Parathyroid adenoma (tissue), 2 donors: ENCODE measurements at regions not wholly inside any gene's neighbourhood (a gene's known extent, or its start where the extent isn't known, plus 50 kb on each side); places are given as distances from the start of the nearest gene placed in this dataset.

Source experiments
- H2AFZ ChIP-seq: fragments of 300-600 bp; sonication (generic); one replicate; pipeline ENCODE4 v1.7.0; 2017; ENCODE audit warnings: antibody characterized with exemption, mild to moderate bottlenecking
- H3K27ac ChIP-seq: fragments of 300-600 bp; sonication (generic); one replicate; pipeline ENCODE4 v1.7.0; 2017
- H3K27me3 ChIP-seq: fragments of 300-600 bp; sonication (generic); one replicate; pipeline ENCODE4 v1.7.0; 2017; ENCODE audit warnings: low read length; ENCODE audit not compliant: control insufficient read depth, insufficient read depth
- H3K36me3 ChIP-seq: fragments of 300-600 bp; sonication (generic); one replicate; pipeline ENCODE4 v1.7.0; 2017; ENCODE audit warnings: low read length; ENCODE audit not compliant: control insufficient read depth, insufficient read depth
- H3K4me1 ChIP-seq: fragments of 300-600 bp; sonication (generic); one replicate; pipeline ENCODE4 v1.7.0; 2017; ENCODE audit warnings: control low read depth
- H3K4me2 ChIP-seq: fragments of 300-600 bp; sonication (generic); one replicate; pipeline ENCODE4 v1.7.0; 2017; ENCODE audit warnings: low read length
- H3K4me3 ChIP-seq: fragments of 300-600 bp; sonication (generic); one replicate; pipeline ENCODE4 v1.7.0; 2017; ENCODE audit warnings: low read depth, low read length
- H3K79me2 ChIP-seq: fragments of 300-600 bp; sonication (generic); one replicate; pipeline ENCODE4 v1.7.0; 2017; ENCODE audit warnings: control low read depth
- H3K9ac ChIP-seq: fragments of 300-600 bp; sonication (generic); one replicate; pipeline ENCODE4 v1.7.0; 2017; ENCODE audit warnings: mild to moderate bottlenecking
- H3K9me3 ChIP-seq: fragments of 300-600 bp; sonication (generic); one replicate; pipeline ENCODE4 v1.7.0; 2017; ENCODE audit warnings: low read length; ENCODE audit not compliant: control insufficient read depth
- TF ChIP-seq, protein P1 (sequence below): fragments of 300-600 bp; sonication (generic); IDR thresholded peaks from one replicate; pipeline ENCODE4 v1.7.0; 2017; ENCODE audit warnings: antibody characterized with exemption, mild to moderate bottlenecking
- donor health status: primary hyperparathyroidism.

DNA sequence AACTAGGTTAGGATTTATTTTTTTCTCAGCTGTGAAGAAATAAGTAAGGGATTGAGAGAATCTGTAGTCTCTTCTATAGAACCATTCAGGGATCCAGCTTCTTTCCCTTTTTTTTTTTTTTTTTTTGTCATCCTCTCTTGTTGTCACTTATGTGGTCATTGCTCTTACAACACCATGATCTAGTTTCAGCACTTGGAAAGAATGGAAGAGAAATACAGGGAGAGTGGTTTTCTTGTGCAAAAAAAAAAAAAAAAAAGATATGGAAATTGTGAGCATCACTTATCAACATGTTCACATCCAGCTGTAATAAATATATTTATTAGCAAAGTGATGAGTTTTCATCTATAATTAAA, 599.3 kb downstream of the SLC6A15 start:
- TF ChIP-seq, protein P1, sequence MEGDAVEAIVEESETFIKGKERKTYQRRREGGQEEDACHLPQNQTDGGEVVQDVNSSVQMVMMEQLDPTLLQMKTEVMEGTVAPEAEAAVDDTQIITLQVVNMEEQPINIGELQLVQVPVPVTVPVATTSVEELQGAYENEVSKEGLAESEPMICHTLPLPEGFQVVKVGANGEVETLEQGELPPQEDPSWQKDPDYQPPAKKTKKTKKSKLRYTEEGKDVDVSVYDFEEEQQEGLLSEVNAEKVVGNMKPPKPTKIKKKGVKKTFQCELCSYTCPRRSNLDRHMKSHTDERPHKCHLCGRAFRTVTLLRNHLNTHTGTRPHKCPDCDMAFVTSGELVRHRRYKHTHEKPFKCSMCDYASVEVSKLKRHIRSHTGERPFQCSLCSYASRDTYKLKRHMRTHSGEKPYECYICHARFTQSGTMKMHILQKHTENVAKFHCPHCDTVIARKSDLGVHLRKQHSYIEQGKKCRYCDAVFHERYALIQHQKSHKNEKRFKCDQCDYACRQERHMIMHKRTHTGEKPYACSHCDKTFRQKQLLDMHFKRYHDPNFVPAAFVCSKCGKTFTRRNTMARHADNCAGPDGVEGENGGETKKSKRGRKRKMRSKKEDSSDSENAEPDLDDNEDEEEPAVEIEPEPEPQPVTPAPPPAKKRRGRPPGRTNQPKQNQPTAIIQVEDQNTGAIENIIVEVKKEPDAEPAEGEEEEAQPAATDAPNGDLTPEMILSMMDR: no peak
- H3K79me2 ChIP-seq: no peaks in the 10 kb centered on the region
- no peaks in the 10 kb centered on the region for H3K27me3 ChIP-seq
- no peak overlapping the region for H3K27ac ChIP-seq
- H3K4me3 ChIP-seq: no peak overlapping the region
- H3K36me3 ChIP-seq: no peaks in the 10 kb centered on the region
- no peak overlapping the region for H3K4me2 ChIP-seq
- no peak overlapping the region for H3K9ac ChIP-seq
- no peaks in the 10 kb centered on the region for H3K9me3 ChIP-seq
- H2AFZ ChIP-seq: no peak overlapping the region
- H3K4me1 ChIP-seq: no peaks in the 10 kb centered on the region

DNA sequence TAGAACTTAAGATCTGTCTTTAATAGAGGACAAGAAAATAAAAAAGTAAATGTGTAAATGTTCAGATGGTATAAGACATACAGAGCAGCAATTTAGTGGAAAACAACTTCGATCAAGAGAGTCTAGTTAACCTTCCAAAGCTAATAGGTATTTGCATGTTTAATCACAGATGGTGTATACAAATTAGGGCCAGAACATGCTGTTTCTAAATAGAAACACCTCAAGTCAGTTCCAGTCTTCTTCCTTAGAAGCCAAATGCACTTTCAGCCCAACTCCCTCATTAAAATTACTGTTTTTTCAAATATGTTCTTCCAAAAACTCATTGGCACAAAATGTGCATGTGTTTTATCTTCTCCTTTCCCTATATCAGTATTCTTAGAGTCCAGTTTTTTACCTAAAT, 604.4 kb downstream of the SLC6A15 start:
- Histone ChIP-seq H3K9me3 (no peaks in the 10 kb centered on the region), H3K4me3 (no peak overlapping the region), H3K4me2 (no peak overlapping the region), H3K79me2 (no peaks in the 10 kb centered on the region), H3K4me1 (no peaks in the 10 kb centered on the region), H3K36me3 (no peaks in the 10 kb centered on the region), H2AFZ (no peak overlapping the region), H3K9ac (no peak overlapping the region), H3K27ac (no peak overlapping the region), H3K27me3 (no peaks in the 10 kb centered on the region)
- TF ChIP-seq, protein P1: no peak

DNA sequence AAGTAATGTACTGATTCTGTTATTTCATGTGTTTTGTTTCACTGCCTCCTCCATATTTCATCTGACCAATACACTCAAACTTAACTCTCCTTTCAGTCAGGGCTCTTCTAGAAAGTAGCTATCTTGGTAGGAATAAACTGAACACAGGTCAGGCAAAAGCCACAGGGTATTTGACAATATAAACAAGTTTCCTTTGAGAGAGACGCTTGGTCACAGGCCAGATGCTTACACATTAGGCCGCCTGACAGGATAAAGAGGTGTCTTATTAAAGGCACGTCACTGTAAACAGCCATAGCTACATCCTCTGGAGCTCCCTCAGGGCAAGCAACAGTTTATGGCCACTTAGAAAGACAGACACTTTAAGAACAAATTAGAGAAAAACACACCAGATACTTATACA, 607.5 kb downstream of the SLC6A15 start:
- TF ChIP-seq, protein P1: no peak
- no peak overlapping the region for H2AFZ ChIP-seq
- no peaks in the 10 kb centered on the region for H3K4me1 ChIP-seq
- no peaks in the 10 kb centered on the region for H3K27me3 ChIP-seq
- H3K27ac ChIP-seq: no peak overlapping the region
- H3K4me2 ChIP-seq: no peak overlapping the region
- no peaks in the 10 kb centered on the region for H3K79me2 ChIP-seq
- no peaks in the 10 kb centered on the region for H3K9me3 ChIP-seq
- H3K4me3 ChIP-seq: no peak overlapping the region
- no peaks in the 10 kb centered on the region for H3K36me3 ChIP-seq
- no peak overlapping the region for H3K9ac ChIP-seq

DNA sequence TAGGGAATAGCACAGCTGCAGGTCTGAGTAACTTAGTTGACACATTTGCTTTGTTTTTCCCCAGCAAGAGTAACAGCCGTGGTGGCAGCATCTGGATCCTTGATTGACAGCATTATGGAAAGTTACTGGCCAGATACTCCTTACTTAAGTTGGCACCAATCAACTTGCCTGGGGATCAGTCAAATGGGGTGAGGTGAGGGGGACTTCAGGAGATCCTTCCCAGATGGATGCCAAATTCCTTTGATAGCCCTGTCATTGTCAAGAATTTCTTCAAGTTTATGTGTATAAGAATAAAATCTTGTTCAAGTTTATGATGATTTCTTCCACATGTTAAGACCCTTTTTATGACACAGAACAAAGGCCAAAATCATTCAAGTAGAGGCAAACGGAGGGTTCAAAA, 618.4 kb downstream of the SLC6A15 start:
- no peaks in the 10 kb centered on the region for H3K4me1 ChIP-seq
- no peaks in the 10 kb centered on the region for H3K27me3 ChIP-seq
- no peak overlapping the region for H3K9ac ChIP-seq
- H3K4me2 ChIP-seq: no peak overlapping the region
- TF ChIP-seq, protein P1: no peak
- no peaks in the 10 kb centered on the region for H3K79me2 ChIP-seq
- no peak overlapping the region for H2AFZ ChIP-seq
- H3K27ac ChIP-seq: no peak overlapping the region
- H3K4me3 ChIP-seq: no peak overlapping the region
- H3K36me3 ChIP-seq: no peaks in the 10 kb centered on the region
- H3K9me3 ChIP-seq: no peaks in the 10 kb centered on the region

DNA sequence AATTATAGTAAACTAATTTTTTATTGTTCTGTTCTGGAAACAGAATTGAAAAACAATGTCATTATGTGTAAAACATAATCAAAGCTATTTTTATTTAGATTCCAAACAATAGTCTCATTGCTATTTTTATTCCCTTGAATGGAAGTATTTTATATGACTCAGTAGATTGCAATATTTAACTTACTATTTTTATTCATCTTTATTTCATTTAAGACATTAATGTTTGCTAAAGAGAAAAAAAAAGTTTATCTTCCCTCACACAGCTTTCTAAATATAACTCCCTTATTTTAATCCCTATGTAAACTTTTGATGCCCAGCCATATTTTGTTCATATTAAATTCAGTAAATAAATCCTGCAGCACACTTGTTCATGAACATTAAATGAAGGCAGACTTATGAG, 622.4 kb downstream of the SLC6A15 start:
- Histone ChIP-seq H3K4me2 (no peak overlapping the region), H3K9ac (no peak overlapping the region), H2AFZ (no peak overlapping the region), H3K4me3 (no peak overlapping the region), H3K4me1 (no peaks in the 10 kb centered on the region), H3K36me3 (no peaks in the 10 kb centered on the region), H3K9me3 (no peaks in the 10 kb centered on the region), H3K79me2 (no peaks in the 10 kb centered on the region), H3K27ac (no peak overlapping the region), H3K27me3 (no peaks in the 10 kb centered on the region)
- TF ChIP-seq, protein P1: no peak
